B cell (primary cell): ENCODE measurements at regions not wholly inside any gene's neighbourhood (a gene's known extent, or its start where the extent isn't known, plus 50 kb on each side); places are given as distances from the start of the nearest gene placed in this dataset.

Experiments used
- ATAC-seq: fragments of 200-7000 bp; cut with Tn5 transposase; one replicate; pipeline ENCODE4 v1.10.0; 2021; ENCODE audit warnings: low read depth, mild to moderate bottlenecking, moderate number of reproducible peaks, moderate library complexity
- CTCF ChIA-PET: fragments of 350-600 bp; sonication (Branson Sonifier 250); formaldehyde crosslinking; loops from one replicate; lab custom pipeline; 2021; ENCODE audit warnings: antibody characterized with exemption, inconsistent platforms; lab: Charles Lee
- POLR2A ChIA-PET: fragments of 350-600 bp; sonication (Branson Sonifier 250); formaldehyde crosslinking; loops from one replicate; lab custom pipeline; 2021; ENCODE audit warnings: antibody characterized with exemption; lab: Charles Lee
- DNase-seq: peaks from one replicate; pipeline ENCODE4 v3.0.0; 2013
- H2AFZ ChIP-seq: 2 replicates; pipeline ENCODE4 v1.6.1; 2012; ENCODE audit warnings: mild to moderate bottlenecking, low read depth, low read length; ENCODE audit not compliant: insufficient read depth, poor library complexity, severe bottlenecking
- H3K27ac ChIP-seq, 2 donors: 1 replicate in 1 of 2; 2 replicates in 1 of 2; pipeline ENCODE4 v1.5.1; 2012 to 2013; ENCODE audit warnings: low read length in 2 of 2, mild to moderate bottlenecking in 2 of 2, moderate library complexity in 1 of 2
- H3K27me3 ChIP-seq, 4 experiments: fragments of 200-600 bp in 1 of 4; sonication (generic) in 1 of 4; replicated peaks in 1 of 4; 1 replicate in 2 of 4; 2 replicates in 2 of 4; pipeline versions ENCODE4 v1.6.1 to v1.7.0; 2013 to 2016; ENCODE audit warnings: low read length in 3 of 4, mild to moderate bottlenecking in 2 of 4, mixed read lengths in 1 of 4, moderate library complexity in 1 of 4; ENCODE audit not compliant: insufficient read depth in 4 of 4, control insufficient read depth in 3 of 4; ENCODE audit errors: control extremely low read depth in 1 of 4
- H3K36me3 ChIP-seq, 2 experiments: replicated peaks in 1 of 2; 1 replicate in 1 of 2; 2 replicates in 1 of 2; pipeline versions ENCODE4 v1.6.1 to v1.7.1; 2013; ENCODE audit warnings: low read length in 1 of 2; ENCODE audit not compliant: insufficient read depth in 2 of 2, control insufficient read depth in 1 of 2; ENCODE audit errors: control extremely low read depth in 1 of 2, extremely low read depth in 1 of 2
- H3K4me1 ChIP-seq, 2 donors: fragments of 200-600 bp in 1 of 2; sonication (generic) in 1 of 2; 1 replicate in 1 of 2; 2 replicates in 1 of 2; pipeline versions ENCODE4 v1.5.1 to v1.6.1; 2013 to 2017; ENCODE audit warnings: low read length in 2 of 2; ENCODE audit not compliant: control insufficient read depth in 2 of 2, insufficient read depth in 2 of 2
- H3K4me2 ChIP-seq: replicated peaks from 2 replicates; pipeline ENCODE3; 2012; ENCODE audit warnings: mild to moderate bottlenecking, low read depth, low read length; ENCODE audit not compliant: poor library complexity, severe bottlenecking
- H3K4me3 ChIP-seq, 5 experiments: fragments of 200-600 bp in 1 of 5; sonication (generic) in 1 of 5; 1 replicate in 3 of 5; 2 replicates in 2 of 5; pipeline versions ENCODE4 v1.5.1 to v1.7.0; 2011 to 2016; ENCODE audit warnings: low read length in 4 of 5, mild to moderate bottlenecking in 4 of 5, low read depth in 2 of 5, control low read depth in 1 of 5, moderate library complexity in 1 of 5; ENCODE audit not compliant: insufficient read depth in 1 of 5; ENCODE audit errors: control extremely low read depth in 1 of 5, extremely low read depth in 1 of 5
- H3K79me2 ChIP-seq: fragments of 200-600 bp; sonication (generic); one replicate; pipeline ENCODE4 v1.6.0; 2016; ENCODE audit warnings: low read length; ENCODE audit not compliant: control insufficient read depth, insufficient read depth
- H3K9ac ChIP-seq: fragments of 200-600 bp; sonication (generic); 2 replicates; pipeline ENCODE4 v1.6.1; 2017; ENCODE audit warnings: mild to moderate bottlenecking, low read length, moderate library complexity
- H3K9me3 ChIP-seq, 3 donors: one replicate each; pipeline versions ENCODE4 v1.6.1 to v1.7.1; 2013; ENCODE audit warnings: low read length in 2 of 3; ENCODE audit not compliant: control insufficient read depth in 2 of 3, insufficient read depth in 1 of 3; ENCODE audit errors: control extremely low read depth in 1 of 3
- H4K20me1 ChIP-seq: 2 replicates; pipeline ENCODE4 v1.6.0; 2012; ENCODE audit warnings: mild to moderate bottlenecking, low read length; ENCODE audit not compliant: insufficient read depth, control insufficient read depth, poor library complexity, severe bottlenecking
- H3K27ac Mint-ChIP-seq: one replicate; pipeline ENCODE4 v1.8.0; 2021; ENCODE audit warnings: mixed read lengths
- H3K27me3 Mint-ChIP-seq: one replicate; pipeline ENCODE4 v1.8.0; 2021; ENCODE audit warnings: mixed read lengths
- H3K4me1 Mint-ChIP-seq: one replicate; pipeline ENCODE4 v1.8.0; 2021; ENCODE audit warnings: mixed read lengths
- H3K4me3 Mint-ChIP-seq: one replicate; pipeline ENCODE4 v1.8.0; 2021; ENCODE audit warnings: mixed read lengths
- H3K9me3 Mint-ChIP-seq: one replicate; pipeline ENCODE4 v1.8.0; 2022; ENCODE audit warnings: mixed read lengths; ENCODE audit not compliant: insufficient read depth
- CTCF ChIP-seq: fragments of 200-600 bp; IDR thresholded peaks from one replicate; pipeline ENCODE4 v1.8.0; 2022; ENCODE audit warnings: antibody characterized with exemption, mild to moderate bottlenecking
- EZH2 ChIP-seq: IDR thresholded peaks from 2 replicates; pipeline ENCODE4 v1.6.1; 2012; ENCODE audit warnings: borderline replicate concordance, low read depth, mild to moderate bottlenecking, moderate library complexity, low read length; ENCODE audit not compliant: insufficient read depth, poor library complexity, severe bottlenecking
- WGBS: methylation state at CpG from one replicate; pipeline ENCODE4 v1.1.5; 2013; ENCODE audit warnings: missing lambda C conversion rate; ENCODE audit not compliant: insufficient coverage; 5-methylcytosine and 5-hydroxymethylcytosine counted together
- intact Hi-C: fragments of 100-400 bp; cut with micrococcal nuclease; formaldehyde crosslinking; loops from one replicate; pipeline ENCODE4 v1.10.0; 2022

- TF ChIP-seq CTCF = no peak
- TF ChIP-seq EZH2 = no peak
Observed at GRCh38 chr7:50953820-50954219, 171.1 kb upstream of the GRB10 start.

GRCh38 chr7:50953303-50953702 lies 170.6 kb upstream of the GRB10 start:
- peaks cover 4% of the 10 kb centered on the region for H3K9me3 Mint-ChIP-seq
- no peaks in the 10 kb centered on the region for H3K79me2 ChIP-seq
- intact Hi-C loops = no loop called here
- TF ChIP-seq EZH2 (no peak), CTCF (no peak)
- CTCF ChIA-PET = no interaction called here
- H4K20me1 ChIP-seq = no peaks in the 10 kb centered on the region
- DNase-seq (no peak), ATAC-seq (no peak)
- H3K4me3 Mint-ChIP-seq = no peak overlapping the region
- H3K27me3 Mint-ChIP-seq = no peaks in the 10 kb centered on the region
- no peaks in the 10 kb centered on the region for H3K9me3 ChIP-seq
- H3K4me1 Mint-ChIP-seq = no peaks in the 10 kb centered on the region
- H3K4me2 ChIP-seq = no peak overlapping the region
- H3K4me3 ChIP-seq = no peak overlapping the region
- H3K9ac ChIP-seq = no peak overlapping the region
- no peaks in the 10 kb centered on the region for H3K27me3 ChIP-seq
- no peaks in the 10 kb centered on the region for H3K4me1 ChIP-seq
- H3K36me3 ChIP-seq = no peaks in the 10 kb centered on the region
- no peak overlapping the region for H3K27ac ChIP-seq
- 83% methylated on average over 6 of the region's 6 CpGs for WGBS
- POLR2A ChIA-PET = no interaction called here
- no peak overlapping the region for H3K27ac Mint-ChIP-seq
- H2AFZ ChIP-seq = no peak overlapping the region

More at GRCh38 chr7:50953820-50954219, 171.1 kb upstream of the GRB10 start:
- H3K27ac Mint-ChIP-seq = no peak overlapping the region
- no peaks in the 10 kb centered on the region for H3K79me2 ChIP-seq
- no peaks in the 10 kb centered on the region for H3K4me1 Mint-ChIP-seq
- H3K4me3 ChIP-seq = no peak overlapping the region
- DNase-seq = no peak
- H3K4me1 ChIP-seq = no peaks in the 10 kb centered on the region
- 0% methylated on average over 1 of the region's 3 CpGs for WGBS
- no peaks in the 10 kb centered on the region for H3K36me3 ChIP-seq
- CTCF ChIA-PET = no interaction called here
- H3K27me3 Mint-ChIP-seq = no peaks in the 10 kb centered on the region
- H3K9me3 ChIP-seq = no peaks in the 10 kb centered on the region
- H3K9ac ChIP-seq = no peak overlapping the region
- no peaks in the 10 kb centered on the region for H3K27me3 ChIP-seq
- ATAC-seq = no peak
- intact Hi-C loops = no loop called here
- no peak overlapping the region for H2AFZ ChIP-seq
- H3K4me3 Mint-ChIP-seq = no peak overlapping the region
- H3K4me2 ChIP-seq = no peak overlapping the region
- POLR2A ChIA-PET = no interaction called here
- H3K9me3 Mint-ChIP-seq = peaks cover 4% of the 10 kb centered on the region
- no peak overlapping the region for H3K27ac ChIP-seq
- H4K20me1 ChIP-seq = no peaks in the 10 kb centered on the region
